SK-N-MC (cell line): ENCODE measurements at regions not wholly inside any gene's neighbourhood (a gene's known extent, or its start where the extent isn't known, plus 50 kb on each side); places are given as distances from the start of the nearest gene placed in this dataset.

ENCODE experiments used
- EZH2 ChIP-seq: fragments of 200-600 bp; sonication (generic); IDR thresholded peaks from one replicate; pipeline ENCODE4 v1.6.1; 2017; ENCODE audit warnings: antibody characterized with exemption
- FOXP2 ChIP-seq: optimal IDR thresholded peaks from 2 replicates; pipeline ENCODE3; 2011; ENCODE audit warnings: mild to moderate bottlenecking, moderate library complexity; ENCODE audit not compliant: insufficient read depth; ENCODE audit errors: extremely low read length, control extremely low read depth
- POLR2AphosphoS5 ChIP-seq: IDR thresholded peaks from 2 replicates; pipeline ENCODE4 v1.6.1; 2012; ENCODE audit warnings: mild to moderate bottlenecking, low read depth, low read length, borderline replicate concordance

GRCh38 chr9:82560457-82560904 is 502.5 kb downstream of the RASEF start:
- no peak for TF ChIP-seq EZH2
- TF ChIP-seq POLR2AphosphoS5, result no peak
- no peak for TF ChIP-seq FOXP2
